Natural killer cell (primary cell): ENCODE measurements at regions not wholly inside any gene's neighbourhood (a gene's known extent, or its start where the extent isn't known, plus 50 kb on each side); places are given as distances from the start of the nearest gene placed in this dataset.

Source experiments
- ATAC-seq, 3 donors: fragments of 150-1000 bp in 2 of 3; fragments of 200-7000 bp in 1 of 3; cut with Tn5 transposase; 1 replicate in 1 of 3; 2 replicates in 2 of 3; pipeline ENCODE4 v1.10.0; 2021; ENCODE audit warnings: mild to moderate bottlenecking in 2 of 3, moderate library complexity in 2 of 3
- DNase-seq, 2 donors: peaks; one replicate each; pipeline versions ENCODE4 v3.0.0 to v3.0.0-alpha.2; 2013 to 2021; ENCODE audit warnings: mixed read lengths in 1 of 2
- H3K27ac ChIP-seq: one replicate; pipeline ENCODE4 v1.5.1; 2013; ENCODE audit warnings: mild to moderate bottlenecking, low read length
- H3K27me3 ChIP-seq: one replicate; pipeline ENCODE4 v1.6.1; 2013; ENCODE audit warnings: low read length; ENCODE audit not compliant: control insufficient read depth, insufficient read depth
- H3K36me3 ChIP-seq: one replicate; pipeline ENCODE4 v1.6.1; 2013; ENCODE audit warnings: low read length; ENCODE audit not compliant: control insufficient read depth, insufficient read depth
- H3K4me1 ChIP-seq: one replicate; pipeline ENCODE4 v1.6.1; 2013; ENCODE audit warnings: low read length; ENCODE audit not compliant: control insufficient read depth, insufficient read depth
- H3K4me3 ChIP-seq: one replicate; pipeline ENCODE4 v1.5.1; 2013; ENCODE audit warnings: low read length
- H3K9me3 ChIP-seq: one replicate; pipeline ENCODE4 v1.6.1; 2013; ENCODE audit warnings: low read length; ENCODE audit not compliant: control insufficient read depth, insufficient read depth
- H3K27ac Mint-ChIP-seq, 2 donors: one replicate each; pipeline ENCODE4 v1.8.0; 2022; ENCODE audit warnings: mild to moderate bottlenecking in 2 of 2, mixed read lengths in 2 of 2, moderate library complexity in 1 of 2
- H3K27me3 Mint-ChIP-seq, 2 donors: one replicate each; pipeline ENCODE4 v1.8.0; 2022; ENCODE audit warnings: low read depth in 2 of 2, mixed read lengths in 2 of 2
- H3K36me3 Mint-ChIP-seq: one replicate; pipeline ENCODE4 v1.8.0; 2022; ENCODE audit warnings: mixed read lengths
- H3K4me1 Mint-ChIP-seq, 2 donors: one replicate each; pipeline ENCODE4 v1.8.0; 2022; ENCODE audit warnings: mixed read lengths in 2 of 2
- H3K4me3 Mint-ChIP-seq: one replicate; pipeline ENCODE4 v1.8.0; 2022; ENCODE audit warnings: mild to moderate bottlenecking, moderate library complexity, mixed read lengths
- H3K9me3 Mint-ChIP-seq, 2 donors: one replicate each; pipeline ENCODE4 v1.8.0; 2022; ENCODE audit warnings: mixed read lengths in 2 of 2
- WGBS: methylation state at CpG from one replicate; pipeline ENCODE4 v1.1.7; 2013; ENCODE audit warnings: missing lambda C conversion rate; ENCODE audit not compliant: insufficient coverage; 5-methylcytosine and 5-hydroxymethylcytosine counted together
- intact Hi-C: fragments of 100-400 bp; cut with micrococcal nuclease; formaldehyde crosslinking; loops from one replicate; pipeline ENCODE4 v1.14.2; 2022
- TF ChIP-seq, protein P1 (sequence below): fragments of 200-600 bp; IDR thresholded peaks from one replicate; pipeline ENCODE4 v1.8.0; 2022; ENCODE audit warnings: antibody characterized with exemption

DNA sequence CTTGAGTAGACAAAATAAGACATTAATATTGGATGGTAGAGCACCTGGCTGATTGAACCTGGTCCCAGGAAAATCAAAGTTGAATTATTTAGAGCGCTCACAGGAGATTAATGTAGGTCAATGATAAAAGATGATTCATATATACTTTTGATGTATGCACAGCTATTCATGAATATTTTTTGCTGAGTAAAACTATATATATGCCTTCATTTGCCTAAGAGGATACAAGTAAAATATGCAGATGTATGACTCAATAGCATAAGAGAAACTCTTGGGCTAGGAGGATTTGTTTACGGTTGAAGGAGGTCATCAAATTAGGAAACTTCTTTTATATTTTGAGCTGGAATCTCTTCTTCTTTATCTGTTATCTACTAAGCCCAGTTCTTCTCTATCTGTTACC, 202.7 kb upstream of the HS3ST1 start:
- H3K27me3 ChIP-seq = no peaks in the 10 kb centered on the region
- H3K4me1 Mint-ChIP-seq = no peaks in the 10 kb centered on the region
- no peak overlapping the region for H3K4me3 ChIP-seq
- H3K36me3 ChIP-seq = no peaks in the 10 kb centered on the region
- peaks cover 0 to 5% of the 10 kb centered on the region in 2 donors for H3K9me3 Mint-ChIP-seq
- H3K4me1 ChIP-seq = no peaks in the 10 kb centered on the region
- DNase-seq = no peak
- no peak for ATAC-seq
- no peaks in the 10 kb centered on the region for H3K9me3 ChIP-seq
- WGBS = 94% methylated on average over 2 of the region's 2 CpGs
- no peaks in the 10 kb centered on the region for H3K36me3 Mint-ChIP-seq
- peaks cover 0 to 2% of the 10 kb centered on the region in 2 donors for H3K27me3 Mint-ChIP-seq
- TF ChIP-seq, protein P1, sequence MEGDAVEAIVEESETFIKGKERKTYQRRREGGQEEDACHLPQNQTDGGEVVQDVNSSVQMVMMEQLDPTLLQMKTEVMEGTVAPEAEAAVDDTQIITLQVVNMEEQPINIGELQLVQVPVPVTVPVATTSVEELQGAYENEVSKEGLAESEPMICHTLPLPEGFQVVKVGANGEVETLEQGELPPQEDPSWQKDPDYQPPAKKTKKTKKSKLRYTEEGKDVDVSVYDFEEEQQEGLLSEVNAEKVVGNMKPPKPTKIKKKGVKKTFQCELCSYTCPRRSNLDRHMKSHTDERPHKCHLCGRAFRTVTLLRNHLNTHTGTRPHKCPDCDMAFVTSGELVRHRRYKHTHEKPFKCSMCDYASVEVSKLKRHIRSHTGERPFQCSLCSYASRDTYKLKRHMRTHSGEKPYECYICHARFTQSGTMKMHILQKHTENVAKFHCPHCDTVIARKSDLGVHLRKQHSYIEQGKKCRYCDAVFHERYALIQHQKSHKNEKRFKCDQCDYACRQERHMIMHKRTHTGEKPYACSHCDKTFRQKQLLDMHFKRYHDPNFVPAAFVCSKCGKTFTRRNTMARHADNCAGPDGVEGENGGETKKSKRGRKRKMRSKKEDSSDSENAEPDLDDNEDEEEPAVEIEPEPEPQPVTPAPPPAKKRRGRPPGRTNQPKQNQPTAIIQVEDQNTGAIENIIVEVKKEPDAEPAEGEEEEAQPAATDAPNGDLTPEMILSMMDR = no peak
- no peak overlapping the region for H3K27ac Mint-ChIP-seq
- intact Hi-C loops = no loop called here
- no peak overlapping the region for H3K4me3 Mint-ChIP-seq
- H3K27ac ChIP-seq = no peak overlapping the region

DNA sequence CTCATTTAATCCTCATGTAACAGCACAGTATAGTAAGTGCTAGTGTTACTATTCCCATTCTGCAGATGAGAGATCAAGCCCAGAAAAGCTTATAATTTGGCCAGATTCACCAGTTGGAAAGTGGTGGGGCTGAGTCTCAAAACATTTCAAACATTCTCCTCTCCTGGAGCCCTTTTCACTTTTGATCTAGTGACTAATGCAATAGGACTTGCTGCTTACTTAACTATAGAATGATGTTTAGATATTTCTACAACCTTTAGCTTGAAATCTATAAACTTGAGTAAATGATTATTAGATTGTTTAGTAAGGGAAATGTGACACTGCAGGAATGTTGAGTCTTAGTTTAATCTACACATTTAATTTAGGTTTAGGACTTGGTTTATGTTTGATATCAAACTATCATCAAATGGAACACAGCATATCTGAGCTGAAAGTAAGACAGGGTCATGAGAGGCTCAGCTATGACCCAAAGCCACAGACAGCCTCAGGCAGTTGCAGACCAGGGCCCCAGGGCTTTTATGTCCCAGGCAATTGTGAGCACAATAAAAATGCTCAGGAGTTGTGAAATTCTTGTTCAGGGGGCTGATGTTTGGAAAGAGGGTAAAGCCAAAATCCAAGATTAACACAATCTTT, 199.5 kb upstream of the HS3ST1 start:
- Histone ChIP-seq H3K4me3 (no peak overlapping the region), H3K27ac (no peak overlapping the region), H3K27me3 (no peaks in the 10 kb centered on the region), H3K4me1 (no peaks in the 10 kb centered on the region), H3K9me3 (no peaks in the 10 kb centered on the region), H3K36me3 (no peaks in the 10 kb centered on the region)
- Mint-ChIP-seq H3K9me3 (peaks cover 0 to 3% of the 10 kb centered on the region in 2 donors), H3K27me3 (peaks cover 0 to 2% of the 10 kb centered on the region in 2 donors), H3K36me3 (no peaks in the 10 kb centered on the region), H3K4me3 (no peak overlapping the region), H3K4me1 (no peaks in the 10 kb centered on the region), H3K27ac (no peak overlapping the region)
- DNase-seq (no peak), ATAC-seq (no peak)
- TF ChIP-seq, protein P1 = no peak
- intact Hi-C loops = no loop called here

DNA sequence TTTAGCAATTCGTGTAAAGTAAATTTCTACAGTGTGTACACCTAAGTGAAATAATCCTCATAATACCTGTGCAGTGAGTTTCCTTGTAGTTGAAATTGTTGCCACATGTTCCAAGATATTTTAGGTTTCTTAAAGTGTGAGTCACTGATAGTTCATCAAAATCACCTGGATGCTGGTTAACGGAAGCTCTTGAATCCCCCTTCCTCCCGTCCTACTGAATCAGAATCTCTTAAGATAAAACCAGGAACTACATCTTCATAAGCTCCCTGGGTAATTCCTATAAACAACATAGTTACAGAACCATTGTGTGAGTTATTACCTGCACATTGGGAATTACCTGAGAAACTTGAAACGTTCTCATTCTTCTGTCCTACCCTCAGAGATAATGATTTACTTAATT, 197.4 kb upstream of the HS3ST1 start:
- intact Hi-C loops = no loop called here
- no peak for ATAC-seq
- Histone ChIP-seq H3K36me3 (no peaks in the 10 kb centered on the region), H3K4me3 (no peak overlapping the region), H3K9me3 (no peaks in the 10 kb centered on the region), H3K27me3 (no peaks in the 10 kb centered on the region), H3K27ac (no peak overlapping the region), H3K4me1 (no peaks in the 10 kb centered on the region)
- TF ChIP-seq, protein P1 = no peak
- DNase-seq = no peak
- peaks cover 0 to 2% of the 10 kb centered on the region in 2 donors for H3K27me3 Mint-ChIP-seq
- peaks cover 0 to 3% of the 10 kb centered on the region in 2 donors for H3K9me3 Mint-ChIP-seq
- no peaks in the 10 kb centered on the region for H3K36me3 Mint-ChIP-seq
- WGBS = 82% methylated on average over 3 of the region's 4 CpGs
- no peak overlapping the region for H3K27ac Mint-ChIP-seq
- H3K4me3 Mint-ChIP-seq = no peak overlapping the region
- H3K4me1 Mint-ChIP-seq = no peaks in the 10 kb centered on the region

DNA sequence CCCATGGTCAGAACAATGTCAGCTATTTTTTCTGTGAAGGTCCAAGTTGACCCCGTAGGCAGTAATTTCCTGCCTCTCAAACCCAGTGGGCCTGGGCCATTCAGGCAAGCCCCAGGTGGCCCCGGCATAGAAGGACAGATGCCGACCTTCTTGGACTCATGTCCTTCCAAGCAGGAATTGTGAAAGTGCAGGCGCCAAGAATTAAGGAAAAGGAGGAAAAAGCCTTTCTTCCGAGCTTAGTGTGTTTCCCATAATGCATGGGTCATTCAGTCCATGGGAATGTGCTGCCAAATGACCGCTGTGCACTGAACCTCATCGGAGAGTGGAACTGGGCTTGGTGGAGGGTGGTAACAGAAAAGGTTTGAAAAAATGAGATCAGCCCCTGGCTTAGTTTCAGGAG, 196.5 kb upstream of the HS3ST1 start:
- H3K4me3 ChIP-seq = no peak overlapping the region
- no peaks in the 10 kb centered on the region for H3K36me3 Mint-ChIP-seq

More for the DNA sequence above, 196.5 kb upstream of the HS3ST1 start:
- no peaks in the 10 kb centered on the region for H3K4me1 Mint-ChIP-seq
- H3K27ac ChIP-seq = no peak overlapping the region
- 93% methylated on average over 7 of the region's 7 CpGs for WGBS
- peaks cover 0 to 3% of the 10 kb centered on the region in 2 donors for H3K9me3 Mint-ChIP-seq
- no peak overlapping the region for H3K27ac Mint-ChIP-seq
- no peak for ATAC-seq
- DNase-seq = no peak
- H3K4me3 Mint-ChIP-seq = no peak overlapping the region
- no peaks in the 10 kb centered on the region for H3K27me3 ChIP-seq
- no peaks in the 10 kb centered on the region for H3K9me3 ChIP-seq
- peaks cover 0 to 2% of the 10 kb centered on the region in 2 donors for H3K27me3 Mint-ChIP-seq
- intact Hi-C loops = no loop called here
- TF ChIP-seq, protein P1 = no peak
- H3K36me3 ChIP-seq = no peaks in the 10 kb centered on the region
- no peaks in the 10 kb centered on the region for H3K4me1 ChIP-seq
